CD4-positive, alpha-beta T cell treated with Interleukin-17A for 1 hour (primary cell): ENCODE measurements at regions not wholly inside any gene's neighbourhood (a gene's known extent, or its start where the extent isn't known, plus 50 kb on each side); places are given as distances from the start of the nearest gene placed in this dataset.
"Not testable (repeated sequence)": the region's sequence is repeated elsewhere in the genome, so short reads cannot be mapped to it uniquely, and the experiment has no call there.

Source experiments
- DNase-seq: peaks from one replicate; pipeline ENCODE4 v3.0.0-alpha.2; 2020

DNA sequence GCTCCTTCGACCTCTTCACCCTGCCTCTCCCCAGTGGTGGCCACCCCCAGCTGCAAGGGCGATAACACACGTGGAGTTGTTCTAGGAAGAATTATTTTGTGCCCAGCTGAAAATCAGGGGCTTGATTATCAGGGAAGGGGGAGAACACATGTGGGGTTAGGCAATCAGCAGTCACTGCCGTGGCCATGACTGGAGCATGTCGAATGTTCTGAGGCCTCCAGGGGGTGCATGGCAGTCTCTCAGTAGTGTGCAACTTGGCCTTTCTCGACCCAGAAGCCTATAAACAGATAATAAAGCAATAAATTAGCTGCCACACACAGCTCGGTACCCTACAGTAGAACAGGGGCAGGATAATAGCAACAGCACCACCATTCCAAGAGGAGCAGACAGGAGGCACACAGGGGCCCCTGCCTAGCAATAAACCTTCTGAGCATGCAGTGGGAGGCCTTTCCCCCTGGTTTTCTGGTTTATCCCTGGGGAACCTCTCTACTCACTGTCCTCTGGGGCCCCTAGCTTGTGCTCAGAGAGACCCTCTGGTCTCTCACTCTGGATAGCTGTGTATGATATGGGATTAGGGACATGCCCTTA is 308.2 kb upstream of the PLGLB2 start:
- DNase-seq, result not testable (repeated sequence)

DNA sequence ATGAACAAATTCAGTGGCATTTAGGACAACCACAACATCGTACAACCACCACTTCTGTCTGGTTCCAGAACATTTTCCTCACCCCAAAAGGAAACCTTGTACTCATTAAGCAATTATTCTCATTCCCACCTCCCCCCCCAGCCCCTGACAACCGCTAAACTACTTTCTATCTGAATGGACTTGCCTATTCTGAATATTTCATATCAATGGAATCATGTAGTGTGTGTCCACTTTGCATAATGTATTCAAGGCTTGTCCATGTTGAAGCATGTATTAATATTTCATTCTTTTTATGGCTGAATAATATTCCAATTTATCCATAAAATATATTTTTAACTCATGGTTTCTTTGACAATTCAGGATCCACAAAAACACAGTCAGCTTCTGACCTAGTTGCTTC is 307.2 kb upstream of the PLGLB2 start:
- DNase-seq, result not testable (repeated sequence)

DNA sequence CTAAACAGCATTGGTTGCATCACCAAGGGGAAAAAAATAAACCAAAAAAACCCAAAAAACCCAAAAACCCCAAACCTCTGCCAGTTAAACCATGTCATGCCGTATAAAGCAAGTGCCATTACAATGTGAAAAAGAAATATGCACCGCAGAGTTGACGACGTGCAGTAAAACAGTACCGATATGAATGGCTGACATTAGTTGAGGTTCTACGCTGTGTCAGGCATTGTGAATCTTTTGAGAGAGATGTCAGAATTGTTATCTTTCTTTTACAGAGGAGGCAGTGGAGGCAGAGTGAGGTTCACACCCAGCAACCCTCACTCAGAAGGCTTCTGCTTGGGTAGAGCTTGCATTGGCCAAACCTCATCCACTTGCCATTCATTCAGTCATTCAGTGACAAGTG is 306.5 kb upstream of the PLGLB2 start:
- not testable (repeated sequence) for DNase-seq

DNA sequence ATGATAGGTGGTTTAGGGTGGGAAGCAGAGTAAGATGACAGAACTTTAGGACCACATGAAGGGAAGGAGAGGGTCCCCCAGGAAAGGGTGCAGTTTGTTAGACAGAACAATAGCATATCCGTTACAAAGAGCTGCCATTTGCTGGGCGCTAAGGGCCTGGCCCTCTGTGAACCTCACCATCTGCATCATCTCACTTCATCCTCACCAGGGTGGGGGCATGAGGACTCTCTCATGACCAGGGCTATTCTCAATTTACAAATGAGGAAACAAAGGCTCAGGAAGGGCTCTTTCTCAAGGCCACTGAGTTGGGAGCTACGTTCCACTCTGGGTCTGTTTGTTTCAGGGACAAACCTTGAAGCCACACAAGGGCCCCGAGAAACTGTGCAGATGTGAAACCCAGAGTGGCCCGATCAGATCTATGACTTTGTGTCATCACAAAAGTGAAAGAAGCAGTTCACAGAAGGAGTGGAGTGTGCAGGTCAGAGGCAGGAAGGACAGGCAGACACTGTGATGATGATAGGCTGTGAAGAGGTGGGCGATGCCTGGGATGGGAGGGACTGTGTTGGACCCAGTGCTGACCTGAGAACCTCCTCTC is 304.8 kb upstream of the PLGLB2 start:
- not testable (repeated sequence) for DNase-seq

DNA sequence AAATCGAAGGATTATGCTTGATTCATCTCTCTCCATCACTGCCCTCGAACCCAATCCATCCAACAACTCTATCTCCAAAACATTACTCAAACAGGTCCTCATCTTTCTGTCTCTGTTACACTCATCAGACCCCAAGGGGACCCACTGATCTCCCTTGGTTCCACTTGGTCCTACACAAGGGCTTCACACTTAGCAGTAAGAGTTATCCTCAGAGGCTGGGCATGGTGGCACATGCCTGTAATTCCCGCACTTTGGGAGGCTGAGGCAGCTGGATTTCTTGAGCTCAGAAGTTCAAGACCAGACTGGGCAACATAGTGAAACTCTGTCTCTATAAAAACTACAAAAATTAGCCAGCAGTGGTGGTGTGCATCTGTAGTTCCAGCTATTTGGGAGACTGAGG is 302.9 kb upstream of the PLGLB2 start:
- DNase-seq, result not testable (repeated sequence)

DNA sequence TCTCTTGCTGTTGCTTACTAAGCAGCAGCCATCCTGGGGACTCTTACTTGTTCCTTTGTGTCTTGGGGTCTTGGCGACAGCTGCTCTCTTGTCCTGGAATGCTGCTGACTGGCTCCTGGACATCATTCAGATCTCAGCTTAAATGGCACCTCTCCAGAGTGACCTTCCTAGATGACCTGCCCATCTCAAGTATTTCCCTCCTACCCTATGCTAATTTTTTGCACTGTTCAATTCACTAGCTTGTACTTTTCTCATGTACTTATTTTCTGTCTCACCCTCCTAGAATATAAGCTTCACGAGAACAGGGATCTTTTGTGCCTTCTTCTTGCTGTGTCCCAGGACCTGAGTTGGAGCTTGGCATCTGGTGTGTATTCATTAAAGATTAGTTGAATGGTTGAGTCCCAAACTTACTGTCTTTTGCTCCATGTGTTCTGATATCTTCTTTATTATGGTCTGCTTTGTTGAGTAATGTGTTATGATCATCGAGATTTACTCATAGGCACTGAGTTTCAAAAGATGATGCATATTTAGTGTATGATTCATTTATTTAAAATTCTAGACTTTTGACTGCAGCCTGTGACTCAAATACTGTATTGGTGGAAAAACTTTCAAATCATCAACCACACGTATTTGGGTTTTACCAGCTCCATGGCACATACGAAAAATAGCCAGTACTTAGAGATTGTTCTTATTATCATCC is 302.1 kb upstream of the PLGLB2 start:
- DNase-seq, result not testable (repeated sequence)

DNA sequence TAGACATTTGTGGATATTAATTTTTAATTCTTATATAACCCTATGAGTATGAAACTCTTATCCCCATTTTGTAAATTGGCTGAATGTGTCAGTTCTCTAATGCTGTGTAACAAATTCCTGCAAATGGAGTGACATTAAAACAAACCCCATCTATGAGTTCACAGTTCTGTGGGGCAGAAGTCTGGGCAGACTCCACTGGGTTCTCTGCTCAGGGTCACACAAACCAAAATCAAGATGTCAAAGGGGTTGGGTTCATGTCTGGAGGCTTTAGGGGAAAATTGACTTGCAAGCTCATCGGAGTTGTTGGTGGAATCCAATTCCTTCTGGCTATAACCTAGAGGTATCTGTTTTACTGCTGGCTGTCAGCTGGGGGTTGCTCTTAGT is 301.6 kb upstream of the PLGLB2 start:
- DNase-seq, result not testable (repeated sequence)

DNA sequence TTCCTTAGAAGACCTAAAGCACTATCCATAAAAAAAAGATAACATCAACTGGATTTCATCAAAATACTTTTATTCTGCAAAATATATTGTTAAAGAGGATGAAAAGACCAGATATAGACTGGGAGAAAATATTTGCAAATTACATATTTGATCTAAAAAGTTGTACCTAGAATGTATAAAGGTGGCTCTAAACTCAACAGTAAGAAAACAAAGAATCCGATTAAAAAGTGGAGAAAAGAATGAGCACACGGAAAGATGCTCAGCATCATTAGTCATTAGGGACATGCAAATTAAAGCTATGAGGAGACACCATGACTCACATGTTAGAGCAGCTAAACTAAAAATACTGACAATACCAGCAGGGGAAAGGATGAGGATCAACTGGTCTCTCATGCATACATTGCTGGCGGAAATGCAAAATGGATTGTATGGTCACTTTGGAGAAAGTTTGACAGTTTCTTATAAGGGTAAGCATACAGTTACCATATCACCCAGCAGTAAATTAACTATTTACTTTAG is 298.4 kb upstream of the PLGLB2 start:
- not testable (repeated sequence) for DNase-seq

DNA sequence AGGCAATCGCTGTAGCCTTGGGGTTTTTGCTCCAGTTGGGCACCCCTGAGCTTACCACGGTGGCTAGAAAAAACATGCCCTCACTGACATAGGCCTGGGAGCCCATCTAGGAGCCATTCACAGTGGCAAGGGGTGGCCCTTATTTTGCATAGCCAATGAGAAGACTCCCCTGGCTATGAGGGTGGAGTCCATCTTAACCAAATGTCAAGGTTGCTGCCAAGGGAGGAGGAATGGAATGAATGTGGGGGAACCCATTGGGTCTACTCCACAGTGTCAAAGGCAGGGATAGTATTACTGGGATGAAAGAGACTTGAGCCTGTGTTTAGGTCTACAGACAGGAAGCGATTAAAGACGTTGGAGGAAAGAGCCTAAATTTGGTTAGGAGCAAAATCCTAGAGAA is 295.7 kb upstream of the PLGLB2 start:
- DNase-seq, result not testable (repeated sequence)

DNA sequence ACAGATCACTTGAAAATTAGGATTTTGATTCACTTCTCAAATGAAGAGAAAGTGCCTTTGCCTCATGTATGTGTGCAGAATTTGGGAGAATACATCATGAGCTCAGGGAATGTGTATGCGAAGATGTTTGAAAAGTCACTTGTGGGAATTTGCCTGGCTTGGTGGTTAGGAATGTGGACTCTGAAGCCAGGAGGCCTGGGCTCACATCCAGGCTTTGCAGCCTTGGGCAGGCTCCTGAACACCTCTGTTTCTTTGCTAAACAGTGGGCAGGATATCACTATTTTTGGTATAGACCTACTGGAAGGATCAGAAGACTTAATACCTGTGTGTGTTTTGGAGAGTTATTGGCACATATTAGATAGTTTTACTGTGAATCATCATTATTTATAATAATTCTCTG is 295.0 kb upstream of the PLGLB2 start:
- DNase-seq, result not testable (repeated sequence)

DNA sequence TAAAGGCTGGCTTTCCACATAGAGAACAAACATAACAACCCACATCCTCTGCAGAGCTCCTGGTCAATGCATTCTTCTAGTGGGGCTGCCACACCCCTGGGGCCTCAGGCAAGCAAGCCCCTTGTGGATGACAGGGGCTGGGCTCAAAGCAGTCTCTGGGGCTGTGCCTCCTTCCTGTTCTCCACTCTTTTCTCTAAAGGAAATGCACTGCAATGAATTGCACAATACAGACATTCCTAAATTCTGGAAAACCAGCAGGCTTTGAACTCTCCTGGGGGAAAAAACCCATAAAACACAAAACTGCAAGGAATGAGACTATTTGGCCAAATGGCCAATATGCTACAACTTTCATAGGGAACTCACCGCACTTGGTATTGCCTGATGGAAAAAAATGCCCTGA is 293.9 kb upstream of the PLGLB2 start:
- not testable (repeated sequence) for DNase-seq

DNA sequence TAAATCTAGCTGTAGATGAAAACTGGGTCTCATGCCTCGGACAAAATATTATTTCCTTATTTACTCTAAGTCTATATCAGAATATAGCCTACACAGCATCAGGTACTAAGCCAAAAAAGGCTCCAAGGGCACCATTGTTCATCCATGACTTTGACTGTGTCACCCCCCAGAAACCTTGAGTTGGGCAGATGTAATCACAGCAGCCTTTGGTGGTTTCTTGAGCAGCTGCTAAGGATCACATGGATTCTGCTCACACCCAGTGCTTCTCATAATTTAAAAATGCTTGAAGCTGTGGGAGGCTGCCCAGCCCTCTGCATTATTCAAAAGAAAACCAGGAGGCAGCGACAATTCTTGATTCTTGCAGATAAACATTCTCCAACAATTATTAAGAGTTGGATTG is 293.5 kb upstream of the PLGLB2 start:
- DNase-seq, result not testable (repeated sequence)

DNA sequence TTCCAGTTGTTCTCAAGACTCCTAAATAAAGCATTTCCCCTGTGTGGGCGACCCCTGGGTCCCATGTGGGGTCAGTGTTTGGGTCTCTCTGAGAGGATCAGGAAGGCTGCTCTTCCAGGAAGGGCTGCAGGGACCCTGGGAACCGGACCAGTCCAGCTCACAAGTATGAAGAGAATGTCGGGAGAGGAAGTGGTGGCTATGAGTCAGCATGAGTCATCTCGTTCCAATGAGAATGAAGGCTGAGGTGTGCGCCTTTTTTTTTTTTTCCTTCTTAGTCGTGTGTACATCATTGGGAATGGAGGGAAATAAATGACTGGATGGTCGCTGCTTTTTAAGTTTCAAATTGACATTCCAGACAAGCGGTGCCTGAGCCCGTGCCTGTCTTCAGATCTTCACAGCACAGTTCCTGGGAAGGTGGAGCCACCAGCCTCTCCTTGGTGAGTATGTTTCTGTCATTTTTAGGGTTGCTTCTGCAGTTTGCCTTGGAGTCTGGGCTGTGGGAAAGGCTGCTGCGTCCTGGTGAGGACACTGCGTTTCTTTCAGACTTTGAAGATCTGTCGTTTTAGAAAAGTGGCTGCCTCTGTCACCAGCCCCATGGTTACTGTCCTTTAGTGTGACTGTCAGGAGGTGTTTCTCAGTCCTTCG is 292.6 kb upstream of the PLGLB2 start:
- DNase-seq, result not testable (repeated sequence)

DNA sequence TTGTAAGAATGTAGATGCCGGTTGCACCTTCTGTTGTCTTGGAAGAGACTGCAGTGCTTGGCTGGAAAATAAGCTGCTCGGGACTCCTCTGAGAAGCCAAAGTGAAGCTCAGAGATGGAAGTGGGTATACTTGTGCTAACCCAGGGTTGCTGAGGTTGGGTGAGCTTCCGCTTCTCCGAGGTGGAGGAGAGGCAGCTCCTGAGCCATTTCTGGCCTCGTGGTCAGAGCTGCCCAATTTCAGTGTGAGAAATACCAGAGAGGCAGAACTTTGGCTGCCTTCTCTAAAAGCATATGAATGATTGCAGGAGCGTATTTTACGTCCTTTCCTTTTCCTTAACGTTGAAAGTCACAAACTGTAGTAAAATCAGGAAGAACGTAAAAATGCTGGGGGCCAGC is 292.0 kb upstream of the PLGLB2 start:
- peak; percentile 51 for DNase-seq

DNA sequence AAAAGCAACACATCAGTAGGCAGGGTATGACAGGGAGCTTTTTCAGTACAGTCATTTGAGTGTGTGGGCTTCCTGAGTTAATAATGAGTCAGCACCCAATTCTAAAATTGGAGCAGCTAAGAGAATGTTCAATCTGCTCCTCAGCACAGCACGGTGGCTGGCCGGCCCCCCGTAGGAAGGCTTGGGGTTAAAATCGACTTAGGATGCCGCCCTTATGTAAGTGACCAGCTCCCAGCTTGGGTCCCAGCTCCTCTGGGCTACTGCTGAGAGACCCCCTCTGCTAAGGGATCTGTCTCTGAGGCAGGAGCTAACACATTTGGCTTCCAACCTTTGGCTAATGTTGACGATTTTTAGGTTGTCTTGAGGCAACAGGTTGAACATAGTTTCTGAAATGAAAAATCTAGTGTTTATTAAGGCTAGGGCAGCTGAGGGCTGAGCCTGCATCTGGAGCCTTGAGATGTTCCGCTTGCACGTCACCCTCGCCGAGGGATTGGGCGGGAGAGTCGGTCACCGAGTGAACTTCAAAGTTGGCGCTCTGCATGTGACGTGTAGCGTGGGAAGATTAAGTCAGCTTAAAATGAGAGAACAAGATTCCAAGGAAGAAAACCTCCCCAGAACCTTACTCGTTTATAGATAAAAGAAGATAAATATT is 291.3 kb upstream of the PLGLB2 start:
- not testable (repeated sequence) for DNase-seq

DNA sequence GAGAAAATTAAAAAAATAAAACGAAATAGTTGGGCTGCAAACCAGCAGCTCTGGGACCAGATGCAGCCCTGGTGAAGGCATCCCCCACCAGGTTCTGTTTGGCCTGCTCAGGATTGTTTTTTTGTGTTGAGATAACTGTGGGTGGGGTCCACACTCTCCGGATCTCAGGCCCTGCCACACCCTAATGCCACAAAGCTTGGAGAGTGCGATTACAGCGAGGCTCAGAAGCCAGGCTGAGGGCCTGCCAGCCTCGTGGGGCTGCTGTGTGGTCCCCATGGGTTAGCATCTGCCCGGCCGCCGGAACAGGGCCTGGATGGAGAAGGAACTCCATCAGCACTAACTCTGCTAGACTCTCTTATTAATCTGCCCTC is 290.8 kb upstream of the PLGLB2 start:
- not testable (repeated sequence) for DNase-seq

DNA sequence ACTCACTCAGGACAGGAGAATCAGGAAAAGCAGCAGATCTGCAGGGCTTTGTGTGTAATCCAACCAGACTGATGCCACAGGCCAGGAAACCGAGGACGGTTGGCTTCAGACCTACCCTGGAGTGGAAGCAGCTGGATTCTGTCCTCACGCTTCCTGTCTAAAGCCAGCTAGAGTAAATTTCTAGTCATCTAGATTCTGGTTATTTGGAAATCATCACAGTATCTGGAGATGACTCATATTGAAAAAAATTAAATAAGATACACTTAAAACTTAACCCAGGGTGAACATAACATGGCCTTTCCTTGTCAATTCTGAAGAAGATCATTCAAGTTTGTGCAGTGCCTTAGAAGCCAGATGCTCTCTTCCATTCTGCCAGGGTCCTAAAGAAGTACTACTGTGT is 288.9 kb upstream of the PLGLB2 start:
- not testable (repeated sequence) for DNase-seq

DNA sequence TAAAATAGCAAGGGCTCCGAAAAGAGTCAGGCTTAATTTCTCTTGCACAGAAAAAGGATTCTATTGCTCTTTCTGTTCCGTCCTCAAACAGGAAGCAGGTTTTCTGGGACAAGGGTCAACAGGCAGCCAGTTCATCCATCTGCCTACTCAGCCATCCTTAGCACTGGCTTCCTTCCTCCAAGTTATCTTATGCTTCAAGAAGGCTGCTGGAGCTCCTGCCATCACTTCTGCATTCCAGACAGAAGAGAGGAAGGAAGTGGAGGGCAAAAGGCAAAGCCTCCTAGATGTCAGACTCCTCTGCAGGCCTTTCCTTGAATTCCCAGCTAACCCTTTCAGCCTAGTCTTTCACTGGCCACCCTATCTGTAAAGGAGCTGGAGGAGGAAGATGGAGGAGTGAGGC is 287.8 kb upstream of the PLGLB2 start:
- not testable (repeated sequence) for DNase-seq

DNA sequence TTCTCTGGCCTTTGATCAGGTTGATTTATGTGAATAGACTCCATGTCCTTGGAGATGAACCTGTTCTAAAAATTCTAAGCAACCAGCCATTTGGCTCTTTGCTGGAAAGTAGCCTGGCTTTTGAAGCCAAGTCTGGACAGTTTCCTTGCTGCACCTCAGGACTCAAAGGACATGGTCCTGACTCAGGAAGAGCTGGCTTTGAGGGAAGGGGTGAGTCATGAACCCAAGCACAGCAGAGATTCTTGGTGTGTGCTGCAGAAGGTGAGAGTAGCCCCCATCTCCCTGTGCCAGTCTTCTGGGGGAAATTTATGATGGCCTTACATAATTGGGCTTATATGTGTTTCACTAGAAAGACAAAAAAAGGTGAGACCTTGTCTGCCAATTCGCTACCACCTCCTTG is 287.2 kb upstream of the PLGLB2 start:
- not testable (repeated sequence) for DNase-seq

DNA sequence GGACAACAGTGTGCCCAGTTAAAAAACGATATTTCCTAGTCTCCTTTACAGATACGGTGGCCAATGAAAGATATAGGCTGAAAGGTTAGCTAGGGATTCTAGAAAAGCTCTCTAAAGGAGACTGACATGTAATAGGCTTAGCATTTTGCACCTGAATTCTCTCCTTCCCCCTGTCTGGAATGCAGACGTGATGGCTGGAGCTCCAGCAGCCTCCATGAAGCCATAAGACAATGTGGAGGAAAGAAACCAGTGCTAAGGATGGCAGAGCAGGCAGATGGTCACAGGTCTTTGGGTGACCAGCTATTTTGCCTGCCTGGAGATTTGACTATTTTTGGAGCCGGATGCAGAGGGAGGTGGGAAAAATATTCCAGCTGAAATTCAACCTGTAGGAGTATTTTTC is 286.2 kb upstream of the PLGLB2 start:
- not testable (repeated sequence) for DNase-seq

DNA sequence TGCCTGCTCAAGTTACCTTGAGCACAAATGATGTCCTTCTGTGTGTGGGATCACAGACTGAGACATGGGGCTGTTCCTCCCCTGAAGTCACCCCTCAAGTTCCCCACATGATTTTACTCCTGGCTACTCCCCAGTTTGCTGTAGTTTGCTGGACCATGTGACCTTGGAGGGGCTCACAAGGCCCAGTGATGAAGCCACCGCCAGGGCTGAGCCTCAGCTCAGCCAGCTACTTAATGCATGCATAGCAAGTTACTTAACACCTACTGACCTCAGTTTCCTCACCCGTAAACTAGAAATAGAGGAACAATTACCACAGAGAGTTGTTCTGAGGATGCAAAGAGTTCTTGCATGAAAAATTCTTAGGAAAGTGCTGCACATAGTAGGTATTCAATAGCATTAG is 283.7 kb upstream of the PLGLB2 start:
- DNase-seq, result peak; percentile 46

DNA sequence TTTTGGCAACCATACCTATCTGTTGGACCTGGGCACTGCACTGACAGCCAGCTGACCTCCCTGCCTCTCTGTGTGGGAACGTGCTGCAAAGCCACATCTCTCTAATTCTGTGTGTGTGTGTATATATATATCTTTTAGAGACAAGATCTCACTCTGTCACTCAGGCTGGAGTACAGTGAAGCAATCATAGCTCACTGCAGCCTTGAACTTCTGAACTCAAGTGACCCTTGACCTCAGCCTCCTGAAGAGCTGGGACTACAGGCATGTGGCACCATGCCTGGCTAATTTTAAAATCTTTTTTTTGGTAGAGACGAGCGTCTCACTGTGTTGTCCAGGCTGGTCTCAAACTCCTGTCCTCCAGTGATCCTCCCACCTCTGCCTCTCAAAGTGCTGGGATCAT is 282.2 kb upstream of the PLGLB2 start:
- not testable (repeated sequence) for DNase-seq

DNA sequence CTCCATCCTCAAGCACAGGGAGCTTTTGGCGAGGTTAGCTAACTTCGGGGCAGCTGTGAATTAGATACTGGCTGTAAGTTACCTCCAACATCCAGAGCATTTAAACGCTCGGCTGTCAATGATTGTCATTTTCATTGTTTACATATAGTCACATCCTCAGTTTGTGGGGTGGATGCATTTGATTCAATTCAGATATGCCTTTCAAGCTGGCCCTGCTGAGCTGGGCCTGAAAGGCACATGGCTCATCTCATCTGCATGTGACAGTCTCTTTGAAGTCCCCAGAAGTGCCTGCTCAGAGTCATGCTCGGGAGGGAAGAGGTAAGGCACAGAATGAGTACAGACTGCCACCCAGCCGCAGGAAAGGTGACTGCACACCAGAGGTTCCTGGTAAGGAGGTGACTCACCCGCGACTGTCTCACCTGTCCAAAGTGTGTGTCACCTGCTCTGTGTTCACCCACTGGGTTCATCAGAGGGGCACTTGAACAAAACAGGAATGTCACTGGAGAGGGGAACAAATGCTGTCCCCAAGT is 281.2 kb upstream of the PLGLB2 start:
- peak; percentile 82 for DNase-seq
